Liver (tissue), 8 donors: ENCODE measurements at regions not wholly inside any gene's neighbourhood (a gene's known extent, or its start where the extent isn't known, plus 50 kb on each side); places are given as distances from the start of the nearest gene placed in this dataset.

ENCODE experiments used
- DNase-seq: peaks from one replicate; pipeline ENCODE4 v3.0.0-alpha.2; 2017; ENCODE audit warnings: low spot score
- H3K27ac ChIP-seq, 2 donors: one replicate each; pipeline ENCODE4 v1.7.0; 2013; ENCODE audit warnings: inconsistent platforms in 2 of 2, low read length in 2 of 2, control low read depth in 1 of 2, low read depth in 1 of 2, mild to moderate bottlenecking in 1 of 2
- H3K27me3 ChIP-seq, 4 donors: one replicate each; pipeline versions ENCODE4 v1.6.1 to v1.7.0; 2013; ENCODE audit warnings: low read length in 3 of 4, inconsistent platforms in 1 of 4, mild to moderate bottlenecking in 1 of 4, moderate library complexity in 1 of 4; ENCODE audit not compliant: control insufficient read depth in 4 of 4, insufficient read depth in 4 of 4
- H3K36me3 ChIP-seq, 4 donors: one replicate each; pipeline versions ENCODE4 v1.6.1 to v1.7.0; 2013; ENCODE audit warnings: low read length in 3 of 4, mild to moderate bottlenecking in 3 of 4, low read depth in 1 of 4, moderate library complexity in 1 of 4; ENCODE audit not compliant: control insufficient read depth in 4 of 4, insufficient read depth in 3 of 4
- H3K4me1 ChIP-seq, 4 donors: one replicate each; pipeline versions ENCODE4 v1.6.1 to v1.7.0; 2013; ENCODE audit warnings: low read length in 3 of 4, mild to moderate bottlenecking in 3 of 4, moderate library complexity in 1 of 4; ENCODE audit not compliant: control insufficient read depth in 4 of 4, insufficient read depth in 4 of 4
- H3K4me3 ChIP-seq, 3 donors: one replicate each; pipeline versions ENCODE4 v1.6.1 to v1.7.0; 2013; ENCODE audit warnings: low read length in 3 of 3, control low read depth in 1 of 3, low read depth in 1 of 3, mild to moderate bottlenecking in 1 of 3
- H3K9ac ChIP-seq, 2 donors: one replicate each; pipeline ENCODE4 v1.7.0; 2013; ENCODE audit warnings: low read length in 2 of 2, mild to moderate bottlenecking in 2 of 2, moderate library complexity in 2 of 2, control low read depth in 1 of 2, low read depth in 1 of 2
- H3K9me3 ChIP-seq, 4 donors: one replicate each; pipeline versions ENCODE4 v1.6.1 to v1.7.0; 2013; ENCODE audit warnings: low read length in 3 of 4; ENCODE audit not compliant: control insufficient read depth in 4 of 4
- EGR1 ChIP-seq, 2 donors: IDR thresholded peaks; 2 replicates each; pipeline ENCODE4 v1.6.1; 2016 to 2018; ENCODE audit warnings: antibody characterized with exemption in 2 of 2, low read depth in 2 of 2
- FOXA1 ChIP-seq: IDR thresholded peaks from 2 replicates; pipeline ENCODE4 v1.6.1; 2016; ENCODE audit warnings: antibody characterized with exemption
- FOXA2 ChIP-seq: IDR thresholded peaks from 2 replicates; pipeline ENCODE4 v1.6.1; 2016; ENCODE audit warnings: antibody characterized with exemption
- HNF4A ChIP-seq, 2 donors: conservative IDR thresholded peaks; 2 replicates each; pipeline ENCODE4 v1.6.1; 2016; ENCODE audit warnings: antibody characterized with exemption in 2 of 2, mild to moderate bottlenecking in 2 of 2
- HNF4G ChIP-seq: IDR thresholded peaks from 2 replicates; pipeline ENCODE4 v1.6.1; 2016; ENCODE audit warnings: antibody characterized with exemption
- JUND ChIP-seq, 2 donors: IDR thresholded peaks; 2 replicates each; pipeline ENCODE4 v1.6.1; 2016; ENCODE audit warnings: antibody characterized with exemption in 2 of 2
- NR2F2 ChIP-seq: IDR thresholded peaks from 2 replicates; pipeline ENCODE4 v1.6.1; 2016; ENCODE audit warnings: antibody characterized with exemption
- RAD21 ChIP-seq, 2 donors: IDR thresholded peaks; 2 replicates each; pipeline ENCODE4 v1.6.1; 2016; ENCODE audit warnings: antibody characterized with exemption in 2 of 2, mild to moderate bottlenecking in 2 of 2
- RXRA ChIP-seq, 2 donors: IDR thresholded peaks; 2 replicates each; pipeline ENCODE4 v1.6.1; 2017 to 2018; ENCODE audit warnings: antibody characterized with exemption in 2 of 2, mild to moderate bottlenecking in 1 of 2
- SP1 ChIP-seq: IDR thresholded peaks from 2 replicates; pipeline ENCODE4 v1.6.1; 2018; ENCODE audit warnings: antibody characterized with exemption, mild to moderate bottlenecking
- YY1 ChIP-seq: IDR thresholded peaks from 2 replicates; pipeline ENCODE4 v1.6.1; 2016; ENCODE audit warnings: antibody characterized with exemption, mild to moderate bottlenecking
- WGBS: extraction: QIAGEN DNeasy Blood & Tissue Kit; methylation state at CpG from one replicate; pipeline ENCODE4 v1.1.7; 2013; 5-methylcytosine and 5-hydroxymethylcytosine counted together
- TF ChIP-seq, protein P1 (sequence below): IDR thresholded peaks from 2 replicates; pipeline ENCODE4 v1.6.1; 2016; ENCODE audit warnings: antibody characterized with exemption, mild to moderate bottlenecking
- TF ChIP-seq, protein P2 (sequence below): IDR thresholded peaks from 2 replicates; pipeline ENCODE4 v1.6.1; 2016; ENCODE audit warnings: antibody characterized with exemption
- TF ChIP-seq, protein P3 (sequence below): IDR thresholded peaks from 2 replicates; pipeline ENCODE4 v1.6.1; 2016; ENCODE audit warnings: antibody characterized with exemption
- TF ChIP-seq, protein P4 (sequence below): fragments of 150-350 bp; IDR thresholded peaks from 2 replicates; pipeline ENCODE4 v1.5.1; 2017; ENCODE audit warnings: improper control_type of control experiment, low read depth, low read length; ENCODE audit not compliant: missing input control
- donor health status: healthy.
- donor health status: healthy.
- donor health status: healthy.
- donor health status: healthy.
- donor health status: healthy.

DNA sequence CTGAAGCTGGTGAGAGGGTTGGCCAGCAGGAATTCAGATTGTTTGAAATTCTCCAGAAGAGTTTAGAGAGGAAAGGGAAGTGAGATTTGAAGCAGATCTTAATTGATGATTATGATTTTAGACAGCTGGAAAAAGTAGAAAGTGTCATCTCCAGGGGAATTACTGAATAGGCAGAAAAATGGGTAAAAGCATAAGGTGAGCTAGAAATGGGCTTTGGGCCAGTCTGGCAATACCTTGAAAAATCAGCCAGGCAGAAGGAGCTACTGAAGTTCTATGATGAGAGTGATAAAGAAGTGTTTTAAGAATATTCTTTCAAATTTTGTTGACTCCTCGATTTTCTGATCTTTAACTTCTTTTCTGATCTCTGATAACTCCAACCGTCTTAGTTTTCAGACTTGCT lies 172.9 kb upstream of the CCDC150 start (continued):
- TF ChIP-seq, protein P1, sequence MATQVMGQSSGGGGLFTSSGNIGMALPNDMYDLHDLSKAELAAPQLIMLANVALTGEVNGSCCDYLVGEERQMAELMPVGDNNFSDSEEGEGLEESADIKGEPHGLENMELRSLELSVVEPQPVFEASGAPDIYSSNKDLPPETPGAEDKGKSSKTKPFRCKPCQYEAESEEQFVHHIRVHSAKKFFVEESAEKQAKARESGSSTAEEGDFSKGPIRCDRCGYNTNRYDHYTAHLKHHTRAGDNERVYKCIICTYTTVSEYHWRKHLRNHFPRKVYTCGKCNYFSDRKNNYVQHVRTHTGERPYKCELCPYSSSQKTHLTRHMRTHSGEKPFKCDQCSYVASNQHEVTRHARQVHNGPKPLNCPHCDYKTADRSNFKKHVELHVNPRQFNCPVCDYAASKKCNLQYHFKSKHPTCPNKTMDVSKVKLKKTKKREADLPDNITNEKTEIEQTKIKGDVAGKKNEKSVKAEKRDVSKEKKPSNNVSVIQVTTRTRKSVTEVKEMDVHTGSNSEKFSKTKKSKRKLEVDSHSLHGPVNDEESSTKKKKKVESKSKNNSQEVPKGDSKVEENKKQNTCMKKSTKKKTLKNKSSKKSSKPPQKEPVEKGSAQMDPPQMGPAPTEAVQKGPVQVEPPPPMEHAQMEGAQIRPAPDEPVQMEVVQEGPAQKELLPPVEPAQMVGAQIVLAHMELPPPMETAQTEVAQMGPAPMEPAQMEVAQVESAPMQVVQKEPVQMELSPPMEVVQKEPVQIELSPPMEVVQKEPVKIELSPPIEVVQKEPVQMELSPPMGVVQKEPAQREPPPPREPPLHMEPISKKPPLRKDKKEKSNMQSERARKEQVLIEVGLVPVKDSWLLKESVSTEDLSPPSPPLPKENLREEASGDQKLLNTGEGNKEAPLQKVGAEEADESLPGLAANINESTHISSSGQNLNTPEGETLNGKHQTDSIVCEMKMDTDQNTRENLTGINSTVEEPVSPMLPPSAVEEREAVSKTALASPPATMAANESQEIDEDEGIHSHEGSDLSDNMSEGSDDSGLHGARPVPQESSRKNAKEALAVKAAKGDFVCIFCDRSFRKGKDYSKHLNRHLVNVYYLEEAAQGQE = no peak
- no peak for TF ChIP-seq HNF4A (conservative IDR thresholded peaks at IDR 0.05)
- no peak for TF ChIP-seq YY1
- no peak for TF ChIP-seq FOXA1

DNA sequence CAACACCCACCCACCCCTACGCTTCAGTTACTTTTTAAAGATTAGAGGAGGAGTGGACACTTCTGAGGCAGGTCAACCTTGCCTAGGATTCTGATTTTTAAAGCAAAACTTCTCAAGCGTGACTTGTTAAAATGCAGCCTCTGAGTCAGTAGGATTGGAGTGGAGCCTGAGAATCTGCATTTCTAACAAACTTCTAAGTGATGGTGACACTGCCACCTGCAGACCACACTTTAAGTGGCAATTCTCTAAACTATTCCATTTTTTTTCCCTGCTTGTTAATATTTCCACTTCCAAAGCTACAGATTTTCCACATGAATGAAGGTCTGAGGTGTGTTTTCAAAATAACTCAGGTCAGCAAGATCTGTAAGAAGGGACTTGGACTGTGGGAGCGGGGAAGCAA lies 171.1 kb upstream of the CCDC150 start:
- no peaks in the 10 kb centered on the region for H3K36me3 ChIP-seq
- H3K4me1 ChIP-seq = no peaks in the 10 kb centered on the region
- no peaks in the 10 kb centered on the region for H3K27me3 ChIP-seq
- H3K9me3 ChIP-seq = peaks cover 0 to 2% (median 0%) of the 10 kb centered on the region in 4 donors
- TF ChIP-seq HNF4A (conservative IDR thresholded peaks at IDR 0.05) = no peak
- peak in 1 of 2 donors; percentile 7 for TF ChIP-seq RAD21 (IDR thresholded peaks at IDR 0.05)
- TF ChIP-seq SP1 = no peak
- H3K27ac ChIP-seq = no peak overlapping the region
- H3K4me3 ChIP-seq = no peak overlapping the region
- WGBS = 95% methylated on average over 3 of the region's 3 CpGs
- H3K9ac ChIP-seq = no peak overlapping the region
- DNase-seq = no peak

DNA sequence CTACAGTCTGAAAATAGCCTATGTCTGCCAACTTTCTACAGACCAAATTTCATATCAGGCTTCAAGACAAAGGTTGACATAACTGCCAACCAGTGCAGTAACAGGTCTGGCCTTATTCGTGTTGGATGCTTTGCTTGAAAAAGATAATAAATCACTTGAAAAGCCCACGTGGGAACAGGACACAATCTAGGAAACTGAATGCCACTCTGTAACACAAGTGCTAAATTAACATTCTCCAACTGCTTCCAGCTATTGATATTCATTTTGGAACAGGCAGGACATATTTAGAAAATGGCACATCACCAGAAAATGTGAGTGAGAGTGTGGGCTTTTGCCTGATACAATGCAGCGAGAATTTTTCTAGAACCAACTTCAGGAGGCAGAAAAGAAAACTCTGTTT lies 165.9 kb upstream of the CCDC150 start:
- no peaks in the 10 kb centered on the region for H3K9me3 ChIP-seq
- 49% methylated on average over 3 of the region's 3 CpGs for WGBS
- no peak for DNase-seq
- H3K27me3 ChIP-seq = no peaks in the 10 kb centered on the region
- no peak for TF ChIP-seq RAD21 (IDR thresholded peaks at IDR 0.05)
- TF ChIP-seq JUND (IDR thresholded peaks at IDR 0.05) = no peak
- TF ChIP-seq, protein P2, sequence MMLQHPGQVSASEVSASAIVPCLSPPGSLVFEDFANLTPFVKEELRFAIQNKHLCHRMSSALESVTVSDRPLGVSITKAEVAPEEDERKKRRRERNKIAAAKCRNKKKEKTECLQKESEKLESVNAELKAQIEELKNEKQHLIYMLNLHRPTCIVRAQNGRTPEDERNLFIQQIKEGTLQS = no peak
- no peak for TF ChIP-seq EGR1 (IDR thresholded peaks at IDR 0.05; ENCODE audit: low read depth in 2 of 2)
- no peaks in the 10 kb centered on the region for H3K36me3 ChIP-seq
- no peaks in the 10 kb centered on the region for H3K4me1 ChIP-seq
- no peak overlapping the region for H3K27ac ChIP-seq
- no peak overlapping the region for H3K4me3 ChIP-seq
- no peak overlapping the region for H3K9ac ChIP-seq

DNA sequence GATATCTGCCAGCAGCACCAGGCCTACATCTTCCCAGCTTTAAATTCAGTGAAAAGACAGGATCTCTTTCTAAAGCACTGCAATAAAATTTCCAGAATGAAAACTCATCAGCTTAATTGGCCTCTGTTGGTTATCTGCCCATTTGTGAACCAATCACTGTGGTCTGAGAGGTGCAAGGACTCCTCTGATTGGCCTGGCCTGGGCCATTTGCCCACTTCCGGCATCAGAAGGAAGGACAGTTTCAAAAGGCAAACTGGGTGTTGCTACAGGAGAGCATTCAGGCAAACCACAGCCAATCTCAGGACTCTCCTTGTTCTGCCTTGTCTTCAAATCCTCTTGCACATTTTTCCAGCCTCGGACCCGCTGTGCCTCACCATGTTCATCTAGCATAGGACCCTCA lies 163.9 kb upstream of the CCDC150 start:
- WGBS = 94% methylated on average over 3 of the region's 3 CpGs
- Histone ChIP-seq H3K27me3 (no peaks in the 10 kb centered on the region), H3K36me3 (no peaks in the 10 kb centered on the region), H3K9me3 (no peaks in the 10 kb centered on the region), H3K4me3 (no peak overlapping the region), H3K4me1 (no peaks in the 10 kb centered on the region), H3K27ac (no peak overlapping the region), H3K9ac (no peak overlapping the region)
- no peak for DNase-seq
- TF ChIP-seq FOXA2 (no peak), HNF4G (no peak), YY1 (no peak), RXRA (IDR thresholded peaks at IDR 0.05) (no peak), NR2F2 (no peak)
- TF ChIP-seq, protein P2 = no peak
- TF ChIP-seq, protein P3, sequence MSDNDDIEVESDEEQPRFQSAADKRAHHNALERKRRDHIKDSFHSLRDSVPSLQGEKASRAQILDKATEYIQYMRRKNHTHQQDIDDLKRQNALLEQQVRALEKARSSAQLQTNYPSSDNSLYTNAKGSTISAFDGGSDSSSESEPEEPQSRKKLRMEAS = no peak
- TF ChIP-seq, protein P1 = no peak
- TF ChIP-seq, protein P4, sequence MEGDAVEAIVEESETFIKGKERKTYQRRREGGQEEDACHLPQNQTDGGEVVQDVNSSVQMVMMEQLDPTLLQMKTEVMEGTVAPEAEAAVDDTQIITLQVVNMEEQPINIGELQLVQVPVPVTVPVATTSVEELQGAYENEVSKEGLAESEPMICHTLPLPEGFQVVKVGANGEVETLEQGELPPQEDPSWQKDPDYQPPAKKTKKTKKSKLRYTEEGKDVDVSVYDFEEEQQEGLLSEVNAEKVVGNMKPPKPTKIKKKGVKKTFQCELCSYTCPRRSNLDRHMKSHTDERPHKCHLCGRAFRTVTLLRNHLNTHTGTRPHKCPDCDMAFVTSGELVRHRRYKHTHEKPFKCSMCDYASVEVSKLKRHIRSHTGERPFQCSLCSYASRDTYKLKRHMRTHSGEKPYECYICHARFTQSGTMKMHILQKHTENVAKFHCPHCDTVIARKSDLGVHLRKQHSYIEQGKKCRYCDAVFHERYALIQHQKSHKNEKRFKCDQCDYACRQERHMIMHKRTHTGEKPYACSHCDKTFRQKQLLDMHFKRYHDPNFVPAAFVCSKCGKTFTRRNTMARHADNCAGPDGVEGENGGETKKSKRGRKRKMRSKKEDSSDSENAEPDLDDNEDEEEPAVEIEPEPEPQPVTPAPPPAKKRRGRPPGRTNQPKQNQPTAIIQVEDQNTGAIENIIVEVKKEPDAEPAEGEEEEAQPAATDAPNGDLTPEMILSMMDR = no peak
